ENCODE measurements at regions not wholly inside any gene's neighbourhood (a gene's known extent, or its start where the extent isn't known, plus 50 kb on each side); places are given as distances from the start of the nearest gene placed in this dataset.

DNA sequence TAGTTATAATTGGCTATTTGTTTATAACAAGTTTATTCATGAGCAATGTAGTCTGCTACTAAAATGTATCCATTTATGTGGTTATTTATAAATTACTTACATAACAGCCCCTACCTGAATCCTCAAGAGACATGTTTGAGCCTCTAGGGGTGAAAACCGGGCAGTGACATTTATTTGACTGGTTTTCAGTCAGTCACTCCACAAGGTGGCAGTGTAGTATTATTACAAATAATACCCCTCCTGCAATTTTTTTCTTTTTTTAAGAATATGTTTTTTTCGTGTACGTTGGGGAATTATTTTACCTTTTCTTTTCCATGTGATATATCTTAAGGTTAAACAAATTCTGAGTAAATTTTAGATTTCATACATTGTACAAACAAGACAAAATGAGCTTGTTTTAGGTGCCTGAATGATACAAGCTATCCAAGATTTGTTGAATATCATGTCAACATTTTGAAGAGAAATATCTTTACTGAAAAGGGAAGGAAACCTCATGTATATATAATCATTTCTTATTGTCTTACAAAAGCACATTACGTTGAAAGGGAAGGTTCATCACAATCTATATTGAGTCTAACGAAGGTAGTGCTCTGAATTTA, 598.7 kb upstream of the TECRL start:
- intact Hi-C loops (cut with DNase I): no loop called here
- Histone ChIP-seq H3K27ac (no peak overlapping the region), H3K36me3 (no peaks in the 10 kb centered on the region), H3K4me1 (no peaks in the 10 kb centered on the region), H3K27me3 (no peaks in the 10 kb centered on the region), H3K4me3 (no peak overlapping the region), H3K9me3 (no peaks in the 10 kb centered on the region)
- TF ChIP-seq POLR2AphosphoS5 (IDR thresholded peaks at IDR 0.05; ENCODE audit: insufficient read depth in 1 of 2, low read depth in 1 of 2): no peak
- peak in 2 of 3 experiments; percentile 41 to 56 for TF ChIP-seq CTCF (IDR thresholded peaks at IDR 0.05)
- DNase-seq (ENCODE audit: extremely low spot score in 2 of 2): no peak

- H3K36me3 ChIP-seq: no peaks in the 10 kb centered on the region
- no peaks in the 10 kb centered on the region for H3K27me3 ChIP-seq
- H3K27ac ChIP-seq: no peak overlapping the region
- no peak for DNase-seq (ENCODE audit: extremely low spot score in 2 of 2)
- no peaks in the 10 kb centered on the region for H3K9me3 ChIP-seq
- no peaks in the 10 kb centered on the region for H3K4me1 ChIP-seq
- no peak for TF ChIP-seq POLR2AphosphoS5 (IDR thresholded peaks at IDR 0.05; ENCODE audit: insufficient read depth in 1 of 2, low read depth in 1 of 2)
- TF ChIP-seq POLR2A (IDR thresholded peaks at IDR 0.05): no peak
- intact Hi-C loops (cut with DNase I): no loop called here
- no peak overlapping the region for H3K4me3 ChIP-seq
Observed at GRCh38 chr4:64975177-64975576, 565.9 kb upstream of the TECRL start.

- H3K27ac ChIP-seq: no peak overlapping the region
- no peak overlapping the region for H3K4me3 ChIP-seq
- H3K9me3 ChIP-seq: no peaks in the 10 kb centered on the region
- DNase-seq (ENCODE audit: extremely low spot score in 2 of 2): no peak
- no peaks in the 10 kb centered on the region for H3K4me1 ChIP-seq
- TF ChIP-seq CTCF (IDR thresholded peaks at IDR 0.05) (no peak), POLR2AphosphoS5 (IDR thresholded peaks at IDR 0.05; ENCODE audit: insufficient read depth in 1 of 2, low read depth in 1 of 2) (no peak), POLR2A (IDR thresholded peaks at IDR 0.05) (no peak)
- H3K27me3 ChIP-seq: no peaks in the 10 kb centered on the region
- H3K36me3 ChIP-seq: no peaks in the 10 kb centered on the region
- intact Hi-C loops (cut with DNase I): no loop called here
Observed at GRCh38 chr4:64969081-64969480, 559.8 kb upstream of the TECRL start.

DNA sequence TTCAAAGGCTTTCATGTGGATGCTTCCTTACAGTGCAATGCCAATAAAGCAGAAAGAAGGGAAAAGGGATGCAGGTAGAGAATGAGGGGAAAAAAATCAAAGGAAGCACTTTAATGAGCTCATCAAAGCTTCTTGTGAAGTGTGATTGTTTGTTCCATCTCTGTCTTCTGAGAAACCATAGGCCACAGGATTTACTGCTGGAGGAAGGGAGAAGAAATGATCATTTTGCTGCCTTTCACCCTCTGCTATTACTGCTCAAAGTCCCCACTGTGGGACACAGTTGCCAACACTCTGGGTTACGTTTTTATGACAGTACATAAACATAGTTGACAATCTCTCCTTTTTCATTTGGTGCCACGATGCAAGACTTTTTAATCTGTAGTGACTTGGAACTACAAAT, 558.0 kb upstream of the TECRL start:
- intact Hi-C loops (cut with DNase I): no loop called here
- Histone ChIP-seq H3K36me3 (no peaks in the 10 kb centered on the region), H3K4me1 (no peaks in the 10 kb centered on the region), H3K9me3 (no peaks in the 10 kb centered on the region), H3K4me3 (no peak overlapping the region), H3K27ac (no peak overlapping the region), H3K27me3 (no peaks in the 10 kb centered on the region)
- no peak for TF ChIP-seq CTCF (IDR thresholded peaks at IDR 0.05)
- no peak for TF ChIP-seq POLR2AphosphoS5 (IDR thresholded peaks at IDR 0.05; ENCODE audit: insufficient read depth in 1 of 2, low read depth in 1 of 2)
- TF ChIP-seq POLR2A (IDR thresholded peaks at IDR 0.05): no peak
- no peak for DNase-seq (ENCODE audit: extremely low spot score in 2 of 2)

DNA sequence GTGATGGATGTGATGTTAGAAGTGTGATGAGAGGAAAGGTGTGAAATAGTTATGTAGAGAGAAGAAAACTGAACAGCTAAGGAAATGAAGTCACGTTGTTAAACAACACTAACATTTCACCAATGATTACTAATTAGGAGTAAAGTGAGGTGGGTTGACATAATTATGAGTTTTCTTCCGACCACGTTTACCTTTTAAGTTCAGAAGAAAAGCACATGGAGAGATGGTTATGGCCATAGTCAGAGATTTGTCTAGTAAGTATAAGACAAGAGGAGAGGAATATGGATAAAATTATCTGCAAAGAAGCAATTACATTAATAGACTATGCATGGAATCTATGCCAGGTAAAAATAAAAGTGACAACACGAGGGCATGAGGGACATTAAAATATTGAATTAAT, 551.3 kb upstream of the TECRL start:
- no peak for TF ChIP-seq POLR2AphosphoS5 (IDR thresholded peaks at IDR 0.05; ENCODE audit: insufficient read depth in 1 of 2, low read depth in 1 of 2)
- no peak for TF ChIP-seq POLR2A (IDR thresholded peaks at IDR 0.05)
- no peak for TF ChIP-seq CTCF (IDR thresholded peaks at IDR 0.05)
- Histone ChIP-seq H3K4me1 (no peaks in the 10 kb centered on the region), H3K36me3 (no peaks in the 10 kb centered on the region), H3K27ac (no peak overlapping the region), H3K9me3 (no peaks in the 10 kb centered on the region), H3K4me3 (no peak overlapping the region), H3K27me3 (no peaks in the 10 kb centered on the region)
- intact Hi-C loops (cut with DNase I): no loop called here
- DNase-seq (ENCODE audit: extremely low spot score in 2 of 2): no peak

Measured in vagina (tissue), 2 donors.